LoVo (cell line): ENCODE measurements at regions not wholly inside any gene's neighbourhood (a gene's known extent, or its start where the extent isn't known, plus 50 kb on each side); places are given as distances from the start of the nearest gene placed in this dataset.
A peak's percentile ranks its signal among the peaks of the same experiment; 100 is the strongest.

Experiments
- DNase-seq: peaks from one replicate; pipeline ENCODE4 v3.0.0-alpha.2; 2016; ENCODE audit warnings: low spot score

DNA sequence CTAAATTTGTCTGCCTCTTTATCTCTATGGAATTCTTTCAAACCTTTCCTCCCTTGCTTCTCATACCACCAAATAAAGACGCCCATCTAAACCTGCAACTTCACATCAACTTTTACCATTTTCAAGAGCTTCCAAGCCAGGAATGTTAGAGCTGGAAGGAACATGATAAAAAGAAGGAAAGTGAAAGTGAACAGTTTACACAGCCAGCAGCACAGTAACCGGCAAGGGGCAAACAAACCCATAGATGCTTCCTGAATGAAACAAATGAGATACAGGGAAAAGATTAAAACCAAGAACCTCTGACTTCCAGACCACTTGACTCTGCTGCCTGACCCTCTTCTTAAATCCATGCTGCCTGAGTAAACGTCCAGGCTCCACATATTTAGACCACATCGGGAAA is 231.1 kb upstream of the CA10 start:
- no peak for DNase-seq

DNA sequence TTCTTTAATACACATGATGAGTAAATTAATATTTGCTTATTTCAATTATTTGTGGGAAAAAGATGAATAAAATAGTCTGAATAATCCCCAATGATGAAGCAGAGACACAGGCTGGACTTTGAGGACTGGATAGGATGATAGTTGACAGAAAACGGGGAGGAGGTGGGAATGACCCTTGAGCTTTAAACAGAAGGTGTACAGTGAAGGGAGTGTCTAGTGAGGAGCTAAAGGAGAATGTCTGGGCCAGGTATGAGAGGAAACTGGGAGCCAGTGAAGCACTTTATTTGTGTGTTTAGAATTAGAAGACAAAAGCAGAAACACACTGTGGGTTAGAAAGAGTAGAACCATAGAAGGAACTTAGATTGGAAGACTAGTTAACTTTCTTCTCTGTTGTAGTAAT is 230.4 kb upstream of the CA10 start:
- no peak for DNase-seq

DNA sequence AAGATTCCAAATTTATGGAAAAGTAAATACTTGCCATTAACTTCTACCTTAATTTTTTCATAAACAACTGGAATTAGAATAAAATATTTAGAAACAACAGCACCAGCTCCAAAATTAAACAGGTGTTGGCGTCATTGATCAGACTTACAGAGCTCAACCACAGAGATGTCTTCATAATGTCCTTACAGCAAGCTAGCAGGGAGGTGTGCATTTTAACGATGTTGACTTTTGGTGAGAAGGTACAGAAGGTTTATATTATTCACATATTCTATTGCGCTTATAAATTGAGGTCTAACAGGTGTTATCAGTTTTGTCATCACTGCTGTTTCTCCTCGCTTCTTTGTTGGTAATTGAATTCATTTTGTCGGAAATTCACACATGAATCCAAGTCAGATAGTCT is 226.2 kb upstream of the CA10 start:
- DNase-seq: no peak

DNA sequence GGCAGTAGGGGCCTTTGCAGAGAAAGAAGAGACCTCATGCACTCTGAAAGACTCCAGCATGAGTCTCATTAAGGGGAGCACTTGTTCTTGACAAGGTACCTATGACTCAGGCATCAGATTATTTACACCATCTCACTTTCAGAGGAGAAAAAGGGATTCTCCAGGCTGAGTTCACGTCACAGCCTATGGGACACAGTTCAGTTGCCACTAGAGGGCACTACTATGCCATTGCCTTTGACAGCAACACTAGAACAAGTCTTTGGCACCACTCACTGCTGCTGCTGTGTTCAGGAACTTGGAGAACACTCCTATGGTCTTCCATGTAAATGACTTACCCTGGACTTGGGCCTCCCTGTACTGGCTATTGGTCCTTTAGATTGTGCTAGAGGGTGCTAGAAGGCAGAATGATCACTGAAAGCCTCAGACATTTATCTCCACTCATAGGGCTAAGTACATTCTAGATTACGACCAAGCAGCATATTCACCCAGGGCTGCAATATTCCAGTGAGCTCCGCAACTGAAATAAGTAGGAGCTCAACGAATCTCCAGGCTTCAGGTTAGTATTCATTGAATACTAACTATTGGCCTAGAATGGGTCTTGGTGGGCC is 225.1 kb upstream of the CA10 start:
- peak; percentile 50 for DNase-seq

DNA sequence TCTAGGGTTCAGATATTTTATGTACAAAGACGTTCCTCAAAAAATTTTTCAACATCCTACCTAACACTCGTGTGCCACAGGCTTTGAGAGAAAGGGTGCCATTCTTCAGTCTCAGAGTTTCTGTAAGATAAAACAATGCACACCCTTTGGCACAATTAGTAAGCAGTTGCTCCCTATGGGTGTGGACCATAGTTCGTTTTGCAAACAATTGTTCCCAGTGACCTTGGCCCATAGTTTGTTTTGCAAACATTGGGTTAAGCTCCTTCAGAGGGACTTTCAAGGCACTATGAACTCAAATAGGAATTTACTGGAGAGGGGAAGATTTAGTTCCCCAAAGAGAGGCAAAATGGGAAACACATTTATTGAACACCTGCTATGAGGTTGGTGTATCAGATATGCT is 220.3 kb upstream of the CA10 start:
- DNase-seq: no peak

DNA sequence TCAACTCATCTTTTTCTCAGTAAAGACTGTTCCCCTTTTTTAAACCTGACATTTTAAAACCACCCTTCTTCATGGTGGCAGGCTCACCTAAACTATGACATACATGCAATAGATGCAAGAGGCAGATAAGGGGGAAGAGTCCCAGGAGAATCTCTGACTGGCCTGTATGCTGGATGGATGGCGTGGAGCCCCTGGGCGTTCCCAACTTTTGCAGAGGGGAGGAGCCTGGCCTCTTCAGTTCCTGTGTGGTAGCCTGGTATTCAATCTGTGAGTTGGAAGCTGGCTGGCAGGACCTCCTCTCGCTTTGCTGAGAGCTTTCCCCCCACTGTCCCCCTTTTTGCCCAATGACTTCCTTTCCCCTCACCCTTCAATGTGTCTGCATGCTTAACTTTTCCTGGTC is 217.6 kb upstream of the CA10 start:
- no peak for DNase-seq

DNA sequence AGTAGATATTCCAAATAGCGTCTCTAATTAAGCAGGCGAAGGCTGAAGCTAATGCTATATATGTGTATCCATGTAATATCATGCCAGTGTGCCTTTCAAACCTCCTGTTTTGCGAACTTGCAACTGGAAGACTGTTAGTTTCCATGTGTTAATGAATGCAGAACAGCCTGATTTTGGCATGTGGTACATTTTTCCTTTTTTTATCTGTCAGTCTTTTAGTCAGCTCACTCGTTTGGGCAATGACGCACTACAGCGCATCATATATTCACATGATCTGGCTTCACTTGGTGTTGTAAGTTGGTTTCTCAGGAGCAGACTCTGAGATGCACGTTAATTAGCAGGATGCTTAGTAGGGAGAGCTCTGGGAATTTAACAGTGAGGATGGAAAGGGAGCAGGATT is 210.4 kb upstream of the CA10 start:
- no peak for DNase-seq

DNA sequence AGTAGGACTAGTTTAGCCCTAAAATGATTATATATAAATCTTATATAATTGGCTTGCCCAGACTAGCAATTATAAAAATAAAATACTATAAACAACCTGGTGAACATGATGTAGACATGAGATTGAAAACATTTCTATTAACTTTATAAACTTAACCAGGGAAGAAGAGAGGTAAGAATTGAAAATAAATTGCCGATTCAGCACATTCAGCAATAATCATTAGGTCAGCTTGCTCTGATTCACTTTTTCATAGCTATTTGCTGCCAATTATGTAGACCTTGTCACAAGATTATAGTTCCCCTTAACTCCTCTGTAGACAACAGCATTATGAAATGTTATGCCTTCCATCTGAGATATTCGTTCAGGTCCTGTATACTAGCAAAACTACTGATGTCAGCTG is 199.3 kb upstream of the CA10 start:
- DNase-seq: no peak

DNA sequence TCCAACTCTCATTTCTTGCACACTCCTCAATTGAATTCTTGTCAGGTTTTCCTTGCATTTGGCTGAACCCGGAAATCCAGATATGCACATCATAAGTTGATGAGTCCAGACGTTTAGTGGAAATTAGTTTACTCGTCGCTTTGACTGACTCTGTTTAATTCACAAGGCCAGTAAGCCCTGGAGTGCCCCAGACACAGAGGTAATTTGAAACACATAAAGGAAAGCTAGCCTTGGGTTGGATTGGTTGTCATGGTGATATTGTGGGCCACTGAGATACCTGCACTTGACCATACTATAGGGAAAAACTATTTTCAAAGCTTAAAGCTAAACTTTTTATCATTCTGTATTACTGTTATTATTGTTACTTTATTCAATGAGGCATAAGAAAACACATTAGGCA is 178.3 kb upstream of the CA10 start:
- DNase-seq: no peak

DNA sequence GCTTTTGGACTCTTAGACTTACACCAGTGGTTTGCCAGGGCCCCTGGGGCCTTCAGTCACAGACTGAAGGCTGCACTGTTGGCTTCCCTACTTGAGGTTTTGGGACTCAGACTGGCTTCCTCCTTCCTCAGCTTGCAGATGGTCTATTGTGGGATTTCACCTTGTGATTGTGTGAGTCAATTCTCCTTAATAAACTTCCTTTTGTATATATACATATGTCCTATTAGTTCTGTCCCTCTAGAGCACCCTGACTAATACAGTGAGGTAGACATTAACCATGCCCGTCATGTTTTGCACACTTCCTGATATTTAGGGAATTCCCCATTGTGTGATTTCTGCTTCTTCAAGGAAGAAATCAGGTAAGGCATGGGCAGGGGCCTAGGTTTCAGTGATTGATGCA is 147.8 kb upstream of the CA10 start:
- no peak for DNase-seq

DNA sequence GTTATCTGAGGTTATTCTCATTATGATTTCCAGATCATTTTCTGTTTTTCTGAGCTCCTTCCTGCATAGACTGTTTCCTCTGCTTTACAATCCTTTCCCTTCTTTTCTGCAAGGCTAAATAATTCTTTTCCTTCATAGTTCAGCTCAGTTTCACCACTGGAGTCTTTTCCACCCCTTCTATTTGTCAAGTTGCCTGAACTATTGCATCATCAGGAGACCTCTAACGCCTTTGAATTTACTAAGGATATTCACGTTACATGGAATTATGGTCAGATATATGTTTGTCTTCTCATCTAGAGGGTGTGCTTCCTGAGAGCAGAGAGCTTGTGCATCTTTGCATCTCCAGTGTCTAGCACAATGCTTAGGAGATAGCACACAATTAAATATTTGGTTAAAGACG is 140.4 kb upstream of the CA10 start:
- DNase-seq: no peak

DNA sequence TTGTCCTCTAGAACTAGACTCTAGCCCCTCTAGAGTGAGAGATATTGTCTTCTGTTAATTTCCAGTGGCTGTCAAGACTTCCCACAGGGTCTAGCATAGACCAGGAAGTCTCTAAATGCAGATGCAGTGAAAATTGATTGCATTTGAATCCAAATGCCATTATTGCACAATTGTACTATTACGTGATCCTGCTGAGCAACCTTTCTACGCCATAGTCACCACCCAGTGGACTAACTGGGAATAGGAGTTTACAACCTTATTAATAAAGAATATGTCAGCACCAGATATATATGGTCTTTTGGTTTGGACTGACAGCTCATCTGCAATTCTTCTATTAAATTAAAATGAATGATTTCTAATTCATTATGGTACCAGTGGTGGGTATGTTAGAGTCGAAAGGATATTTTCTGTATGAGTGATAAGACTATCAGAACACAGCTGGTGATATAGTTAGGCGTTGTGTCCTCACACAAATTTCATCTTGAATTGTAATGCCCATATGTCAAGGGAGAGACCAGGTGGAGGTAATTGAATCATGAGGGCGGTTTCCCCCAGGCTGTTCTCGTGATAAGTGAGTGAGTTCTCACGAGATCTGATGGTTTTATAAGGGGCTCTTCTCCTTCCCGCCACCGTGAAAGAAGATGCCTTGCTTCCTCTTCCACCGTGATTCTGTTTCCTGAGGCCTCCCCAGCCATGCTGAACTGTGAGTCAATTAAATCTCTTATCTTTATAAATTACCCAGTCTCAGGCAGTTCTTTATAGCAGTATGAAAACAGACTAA is 138.9 kb upstream of the CA10 start:
- no peak for DNase-seq

DNA sequence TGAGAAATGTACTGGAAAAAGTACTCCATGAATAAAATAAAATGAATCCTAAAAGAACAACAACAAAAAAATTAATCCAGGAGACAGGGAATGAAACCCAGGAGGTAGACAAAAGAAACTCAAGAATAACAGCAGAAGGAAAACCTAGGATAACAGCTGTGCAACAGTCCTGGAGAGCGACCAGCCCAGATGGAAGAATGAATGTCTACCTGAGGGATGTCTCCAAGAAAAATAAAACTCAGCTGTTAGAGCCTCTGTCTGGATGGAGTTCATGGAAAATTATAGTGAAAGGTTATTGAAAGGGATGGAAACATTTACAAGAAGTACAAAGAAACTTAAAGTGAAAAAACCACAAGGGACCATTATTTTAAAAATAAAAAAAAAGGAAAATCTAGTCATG is 135.8 kb upstream of the CA10 start:
- DNase-seq: no peak

DNA sequence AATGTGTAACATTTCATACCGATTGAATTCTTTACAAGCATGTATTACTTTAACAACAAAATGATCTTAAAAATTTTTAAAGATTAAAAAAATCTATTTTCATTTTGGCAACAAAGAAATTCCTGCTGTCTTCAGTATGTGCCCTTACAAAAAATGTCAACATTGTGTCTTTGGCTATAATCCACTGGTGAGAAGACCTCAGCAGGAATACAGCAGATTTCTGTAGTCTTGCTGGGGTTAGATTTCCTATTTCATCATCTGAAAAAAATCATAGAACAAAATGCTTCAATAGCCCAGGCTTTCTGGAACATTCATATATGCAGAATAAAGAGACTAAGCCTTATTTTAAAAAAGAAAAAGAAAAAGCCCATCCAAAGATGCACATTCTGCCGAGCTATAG is 129.1 kb upstream of the CA10 start:
- no peak for DNase-seq

DNA sequence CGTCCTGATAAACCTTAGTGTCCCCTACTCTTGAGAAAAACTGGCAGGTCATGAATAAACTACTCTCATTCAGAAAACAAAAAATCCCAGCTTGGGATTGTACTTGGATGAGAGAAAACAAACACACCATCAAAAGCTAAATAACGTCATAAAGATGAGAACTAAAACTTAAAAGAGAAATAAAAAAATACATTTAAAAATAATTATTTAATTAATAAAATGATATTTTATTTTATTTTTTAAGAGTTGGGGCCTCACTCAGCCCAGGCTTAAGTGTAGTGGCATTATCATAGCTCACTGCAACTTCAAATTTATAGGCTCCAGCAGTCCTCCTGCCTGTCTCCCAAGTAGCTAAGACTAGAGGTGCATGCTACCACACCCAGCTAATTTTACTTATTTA is 125.4 kb upstream of the CA10 start:
- no peak for DNase-seq

DNA sequence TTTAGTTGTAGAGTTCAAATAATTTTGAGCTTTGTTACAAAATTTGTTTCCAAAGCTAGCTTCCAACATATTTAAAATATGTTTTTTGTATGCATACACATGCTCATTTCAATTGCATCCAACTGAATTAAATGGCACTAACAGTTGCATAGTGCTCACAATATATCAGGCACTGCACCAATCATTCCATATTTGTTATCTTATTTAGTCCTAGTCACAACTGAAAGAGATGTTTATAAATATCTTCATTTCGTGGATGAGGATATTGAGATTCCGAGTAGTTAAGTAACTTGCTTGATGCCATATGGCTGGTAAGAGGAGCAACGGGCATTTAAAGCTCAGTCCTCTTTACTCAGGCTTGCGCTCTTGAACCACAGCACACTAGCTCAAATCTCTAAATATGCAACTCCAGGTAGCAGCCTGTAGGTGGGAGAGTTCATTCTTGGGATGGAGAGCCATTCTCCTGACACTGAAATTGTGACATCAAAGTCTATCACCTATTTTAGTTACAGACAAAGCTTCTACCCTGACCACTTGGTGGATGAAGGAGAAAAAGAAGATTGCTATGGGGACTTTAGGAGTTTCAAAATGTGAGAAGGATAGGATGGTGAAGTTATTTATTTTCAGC is 118.0 kb upstream of the CA10 start:
- no peak for DNase-seq

DNA sequence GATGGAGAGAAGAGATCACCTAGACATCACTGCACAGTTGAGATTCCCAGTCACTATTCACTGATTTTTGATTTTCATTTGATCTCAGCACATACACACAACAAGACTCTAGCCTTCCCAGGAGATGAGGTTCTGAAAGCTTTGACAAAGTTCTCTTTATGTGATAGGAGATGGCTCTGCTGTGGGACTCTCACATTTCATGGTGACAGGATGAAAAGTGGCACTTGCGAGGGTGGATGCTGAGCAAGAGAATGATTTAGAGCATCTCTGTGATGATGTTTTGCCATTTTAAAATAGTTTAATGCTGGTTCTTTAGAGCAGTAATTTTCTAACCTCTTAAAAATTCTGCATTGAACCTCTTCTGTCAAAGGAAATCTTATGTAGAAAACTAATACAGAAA is 113.3 kb upstream of the CA10 start:
- no peak for DNase-seq

DNA sequence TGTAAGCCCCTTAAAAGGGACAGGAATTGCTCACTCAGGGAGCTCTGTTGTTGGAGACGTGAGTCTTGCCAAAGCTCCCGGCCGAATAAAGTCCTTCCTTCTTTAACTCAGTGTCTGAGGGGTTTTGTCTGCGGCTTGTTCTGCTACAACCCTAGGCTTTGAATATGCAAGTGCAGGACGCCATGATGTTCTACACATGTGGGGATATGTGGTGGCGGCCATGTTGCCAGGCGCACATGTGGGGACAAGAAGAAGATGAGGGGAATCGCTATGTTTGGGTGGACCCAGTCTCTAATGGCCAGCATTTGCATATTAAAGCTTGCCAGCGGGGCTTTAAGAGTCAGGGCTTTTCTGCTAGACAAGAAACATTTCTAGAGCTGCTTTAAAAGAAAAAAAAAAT is 96.8 kb upstream of the CA10 start:
- DNase-seq: no peak

DNA sequence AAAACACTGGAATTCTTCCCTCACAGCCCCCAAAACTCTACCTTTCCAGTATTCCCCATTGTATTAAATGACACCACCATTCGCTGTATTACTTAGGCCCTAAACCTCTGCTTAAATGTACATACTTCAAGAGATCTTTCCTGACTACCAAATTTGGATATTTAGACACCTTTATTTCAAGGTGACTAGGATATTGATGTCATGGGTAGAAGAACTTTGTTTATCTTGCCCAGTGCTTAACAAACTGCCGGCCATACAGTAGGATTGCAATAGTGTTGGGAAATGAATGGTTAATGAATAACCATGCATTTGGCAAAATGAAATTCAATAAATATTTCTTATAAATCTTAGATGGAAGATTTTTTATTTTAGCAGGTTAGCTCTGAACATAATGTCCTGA is 86.2 kb upstream of the CA10 start:
- DNase-seq: no peak

DNA sequence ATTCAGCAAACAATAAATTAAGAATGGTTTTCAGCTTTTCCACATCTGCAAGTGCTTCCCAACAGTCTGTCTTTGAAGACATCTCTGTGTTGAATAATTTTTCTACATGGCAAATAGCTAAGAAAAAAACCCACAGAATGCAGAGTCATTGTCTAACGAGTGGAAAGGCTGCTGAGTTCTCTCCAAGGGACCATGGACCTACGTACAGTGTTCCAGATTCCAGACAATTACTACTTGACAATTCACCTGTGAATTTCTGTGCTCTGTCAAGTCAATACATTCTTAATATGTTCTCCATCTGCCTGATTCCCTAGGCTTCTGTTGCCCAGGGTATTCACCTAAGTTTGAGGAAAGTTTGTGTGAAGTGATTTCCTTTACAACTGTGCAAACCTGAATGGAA is 83.8 kb upstream of the CA10 start:
- DNase-seq: no peak

DNA sequence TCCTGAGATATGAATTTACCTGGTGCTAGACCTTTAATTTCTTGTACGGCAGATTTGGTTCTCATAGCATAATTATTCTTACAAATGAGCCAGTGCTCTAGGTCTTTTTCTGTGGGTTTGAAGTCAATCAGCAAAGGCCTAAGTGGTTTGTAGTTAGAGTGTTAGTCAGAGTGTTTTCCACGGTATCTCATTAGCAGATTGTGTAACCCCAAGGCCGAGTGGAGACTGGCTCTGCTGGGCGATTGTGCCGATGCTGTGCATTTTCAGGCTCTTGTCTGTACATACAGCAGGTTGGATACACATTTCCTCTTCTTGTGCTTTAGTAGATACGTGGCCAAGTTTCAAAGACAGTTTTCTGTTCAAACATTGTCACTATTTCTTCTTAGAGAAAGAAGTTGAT is 78.6 kb upstream of the CA10 start:
- DNase-seq: no peak

DNA sequence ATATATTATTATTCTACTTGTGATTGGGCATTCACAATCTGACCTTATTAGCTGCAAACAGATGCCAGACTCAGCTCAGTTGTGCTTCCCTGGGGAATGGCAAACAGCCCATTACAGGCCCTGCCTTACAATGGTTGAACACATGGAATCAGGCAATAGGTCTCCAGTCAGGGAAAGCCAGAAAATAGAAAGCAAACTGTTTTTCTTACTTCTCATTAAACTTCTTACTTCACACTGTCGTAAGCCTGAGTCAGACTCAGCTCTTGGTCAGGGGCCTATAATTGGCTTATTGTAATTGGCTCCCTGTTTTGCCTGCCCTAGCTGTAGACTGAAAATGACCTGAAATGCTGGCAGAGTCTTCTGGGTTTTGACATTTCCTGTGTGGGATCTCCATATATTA is 77.0 kb upstream of the CA10 start:
- DNase-seq: no peak

DNA sequence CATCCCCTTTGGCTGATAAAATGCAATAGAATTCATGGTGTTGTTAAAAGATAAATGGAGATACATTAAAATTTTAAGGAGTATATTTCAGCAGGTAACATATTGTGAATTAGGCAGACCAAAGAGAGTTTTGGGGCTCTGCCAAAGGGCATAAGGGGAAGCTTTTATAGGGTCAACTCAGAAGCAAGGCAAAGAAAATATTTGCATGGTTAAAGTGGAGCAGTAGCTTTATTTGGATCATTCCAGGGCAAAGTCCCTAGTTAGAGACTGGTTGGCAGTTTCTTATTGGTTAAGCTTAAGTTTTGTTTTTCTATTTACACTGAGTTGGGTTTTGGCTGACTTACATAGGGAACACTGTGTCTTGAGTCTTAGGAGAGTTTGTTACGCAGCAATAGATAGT is 75.1 kb upstream of the CA10 start:
- no peak for DNase-seq

DNA sequence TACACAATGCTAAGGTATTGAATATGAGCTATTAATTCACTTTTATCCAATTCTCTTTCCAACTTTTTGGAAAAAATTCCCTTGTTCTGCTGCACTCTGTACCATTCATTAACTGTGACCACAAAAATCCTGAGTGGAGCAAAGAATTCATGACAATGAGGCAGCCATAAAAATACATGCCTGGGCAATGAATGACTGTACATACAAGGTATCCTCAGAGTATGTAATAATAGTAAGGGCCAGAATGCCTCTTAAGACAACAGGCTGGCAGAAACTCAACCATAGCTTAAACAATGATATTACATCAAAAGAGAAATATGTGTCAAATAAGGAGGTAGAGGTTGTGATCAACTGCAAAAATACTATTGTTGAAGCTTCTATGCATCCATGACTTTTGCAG is 74.7 kb upstream of the CA10 start:
- DNase-seq: no peak
